HG03139 (cell line): ENCODE measurements at regions not wholly inside any gene's neighbourhood (a gene's known extent, or its start where the extent isn't known, plus 50 kb on each side); places are given as distances from the start of the nearest gene placed in this dataset.

Experiments
- ATAC-seq: cut with Tn5 transposase; IDR thresholded peaks from one replicate; pipeline ENCODE4 v1.9.1; 2021; ENCODE audit not compliant: unreplicated experiment

DNA sequence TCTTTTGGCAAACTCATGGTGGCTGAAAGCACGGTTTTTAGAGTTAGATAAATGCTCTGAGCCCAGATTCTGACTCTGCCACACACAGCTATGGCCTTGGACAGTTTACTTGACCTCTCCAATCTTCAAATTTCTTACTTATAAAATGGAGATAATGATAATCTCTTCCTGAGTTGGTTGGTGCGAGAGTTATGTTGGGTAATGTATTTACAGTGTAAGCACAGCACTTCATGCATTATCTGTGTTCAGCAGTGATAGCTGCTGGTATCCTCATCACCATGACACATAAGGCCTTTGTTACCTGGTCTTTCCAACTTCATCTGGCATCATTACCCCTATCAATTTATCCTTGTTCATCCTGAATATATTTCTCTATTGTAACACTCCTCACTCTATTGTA is 178.8 kb upstream of the ELL2 start:
- ATAC-seq, result no peak

DNA sequence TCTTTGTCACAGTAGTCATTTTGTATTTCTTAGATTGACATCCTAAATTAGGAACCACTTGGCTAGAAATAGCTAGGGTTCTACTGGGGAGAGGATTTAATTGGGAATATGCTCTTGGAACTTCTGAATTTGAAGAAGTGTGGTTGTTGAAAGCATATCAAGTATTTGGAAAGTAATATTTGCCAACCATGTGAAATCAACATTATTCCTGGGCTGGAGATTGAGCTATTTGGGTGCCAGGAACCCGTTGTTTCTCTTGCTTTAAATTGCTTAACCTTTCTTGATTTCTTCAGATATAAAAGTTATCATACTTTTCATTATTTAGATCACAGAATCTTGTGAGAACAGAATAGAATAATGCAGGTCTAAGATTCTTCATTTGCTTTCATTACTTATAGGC is 178.4 kb upstream of the ELL2 start:
- no peak for ATAC-seq

DNA sequence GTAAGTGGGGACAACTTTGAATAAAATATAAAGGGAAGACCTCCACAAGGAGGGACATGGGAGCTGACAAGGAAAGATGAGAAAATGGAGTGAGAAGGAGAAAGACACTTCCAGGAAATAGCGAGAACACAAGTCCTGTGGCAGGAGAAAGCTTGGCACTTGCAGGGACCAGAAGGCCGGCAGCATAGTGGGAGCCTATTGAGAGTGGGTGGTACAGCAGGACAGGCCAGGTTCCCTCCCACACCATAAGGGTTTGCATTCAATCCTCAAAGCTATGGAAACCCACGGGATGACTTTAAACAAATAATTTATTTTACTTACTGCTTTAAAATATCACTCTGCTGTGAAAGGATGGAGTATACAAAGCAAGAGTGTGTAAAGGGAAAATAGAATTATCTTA is 173.2 kb upstream of the ELL2 start:
- no peak for ATAC-seq

DNA sequence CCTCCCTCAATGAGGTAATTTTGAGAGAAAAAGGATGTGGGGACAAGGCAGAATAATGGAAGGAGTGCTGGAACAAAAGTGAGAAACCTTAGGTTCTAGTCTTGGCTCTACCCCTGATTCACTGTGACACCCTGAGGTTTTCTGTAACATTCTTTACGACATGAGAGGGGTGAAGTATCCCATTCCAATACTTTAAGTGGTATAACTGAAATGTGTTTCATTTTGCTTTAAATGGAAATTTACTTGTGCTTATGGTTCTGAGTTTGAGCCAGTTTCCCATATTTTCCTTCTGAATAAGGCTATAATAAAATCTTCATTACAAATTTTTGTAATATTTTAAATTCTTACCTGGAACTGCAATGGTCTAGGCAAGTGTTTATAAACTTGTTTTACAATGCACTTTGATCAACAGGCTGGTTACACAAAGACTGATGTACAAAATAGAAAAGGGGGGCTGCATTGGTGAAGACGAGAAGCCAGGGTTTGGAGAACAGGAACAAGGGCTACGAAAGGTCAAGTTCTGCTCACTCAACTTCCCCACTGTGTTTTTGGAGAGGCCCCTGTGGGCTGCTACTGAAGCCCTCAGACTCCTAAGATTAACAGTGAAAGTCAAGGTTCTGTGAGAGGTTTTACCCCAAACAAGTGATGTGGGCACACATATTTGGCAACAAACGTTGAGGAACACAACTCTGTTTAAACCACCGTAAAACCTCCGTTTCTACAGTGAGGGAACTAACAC is 171.9 kb upstream of the ELL2 start:
- ATAC-seq, result no peak

DNA sequence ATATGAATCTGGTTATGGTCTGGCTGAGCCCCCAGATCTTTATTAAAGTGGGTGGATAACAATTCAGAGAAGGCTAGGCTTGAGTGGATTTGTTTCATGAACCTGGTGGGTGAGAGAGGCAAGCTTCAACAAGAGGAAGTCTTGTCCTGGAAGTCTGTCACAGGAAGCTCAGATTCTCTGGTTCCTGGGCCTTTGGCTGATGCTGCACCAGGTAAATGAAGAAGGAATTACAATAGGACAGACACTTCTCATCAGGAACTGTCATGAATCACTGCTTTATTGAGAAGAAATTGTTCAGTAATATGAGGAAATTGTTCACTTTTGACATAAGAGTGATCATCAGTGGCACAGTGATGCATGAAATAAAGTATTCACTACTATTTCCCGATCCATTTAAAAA is 167.6 kb upstream of the ELL2 start:
- no peak for ATAC-seq

DNA sequence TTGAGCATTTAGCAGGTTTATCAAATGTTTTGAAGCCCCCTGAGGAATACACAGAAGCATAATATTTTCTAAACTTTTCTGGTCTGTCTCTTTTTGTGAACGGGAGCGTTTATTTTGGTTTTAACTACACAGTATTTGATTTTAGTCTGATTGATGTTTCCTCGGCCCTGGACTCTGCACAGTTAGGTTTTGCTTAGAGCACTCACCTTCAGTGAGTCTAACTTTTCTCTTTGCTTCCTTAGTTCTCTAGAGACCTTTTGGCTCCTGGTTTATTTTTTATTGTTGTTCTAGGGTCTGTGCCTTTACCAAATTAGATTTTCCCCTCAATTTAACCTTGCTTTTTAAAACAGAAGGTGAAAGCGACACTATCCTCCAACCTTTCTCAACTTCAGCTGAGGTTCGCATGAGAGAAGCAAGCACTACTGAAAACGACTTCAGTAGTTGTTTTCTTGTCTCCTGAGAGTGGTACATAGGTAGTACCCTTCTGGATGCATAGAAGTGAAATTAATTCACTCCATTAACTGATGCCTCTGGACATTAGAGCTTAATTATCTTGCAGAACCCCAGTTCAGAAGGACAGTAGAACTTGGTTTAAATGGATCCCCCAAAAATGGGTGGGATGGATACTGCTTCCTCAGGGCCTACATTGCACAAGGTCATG is 166.7 kb upstream of the ELL2 start:
- ATAC-seq, result no peak

DNA sequence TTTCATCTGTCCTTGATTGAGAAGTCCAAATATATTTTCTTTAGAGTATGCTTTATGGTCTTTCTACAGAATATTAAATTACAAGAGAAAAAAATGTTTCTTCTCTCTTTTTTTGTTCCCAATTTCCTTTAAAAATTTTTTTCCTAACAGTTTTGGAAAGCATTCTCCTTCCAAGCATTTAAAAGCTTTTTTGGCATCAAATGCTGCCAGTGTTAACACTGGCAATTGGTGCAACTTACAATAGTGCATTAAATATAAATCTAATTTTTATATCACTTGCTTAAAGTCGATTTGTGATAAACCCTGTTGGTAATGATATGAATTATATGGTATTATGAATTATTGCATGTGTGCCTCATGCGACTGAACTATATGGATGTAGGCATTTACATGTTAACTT is 165.9 kb upstream of the ELL2 start:
- ATAC-seq, result no peak

DNA sequence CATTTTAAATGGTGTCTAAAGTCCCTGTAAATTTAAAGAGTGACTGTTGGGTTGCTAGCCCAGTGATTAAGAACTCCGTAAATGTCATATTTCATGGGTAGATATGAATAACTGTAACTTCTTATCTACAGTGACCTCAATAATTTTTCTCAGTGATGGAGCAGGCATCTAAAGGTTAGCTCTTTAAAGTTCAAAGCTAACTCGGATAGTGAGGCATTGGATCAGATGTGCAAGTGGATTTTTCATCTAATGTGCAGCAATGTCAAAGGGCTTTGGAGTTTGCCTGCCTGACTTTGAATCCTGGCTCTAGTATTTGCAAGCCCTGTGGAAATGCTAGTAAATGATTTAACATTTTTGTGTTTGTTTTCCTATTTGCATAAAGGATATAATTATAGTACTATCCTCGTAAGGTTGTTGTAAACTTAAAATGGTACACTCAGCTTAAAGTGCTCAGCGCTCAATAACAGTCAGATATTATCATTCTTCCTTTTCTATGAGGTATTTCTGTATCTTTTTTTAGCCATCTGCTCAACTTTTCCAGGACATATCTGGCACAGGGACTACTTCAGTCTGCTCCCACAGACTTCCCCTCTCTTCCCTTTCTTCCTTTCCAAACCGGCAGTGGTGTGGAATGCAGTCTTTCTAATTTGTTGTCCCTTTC is 163.7 kb upstream of the ELL2 start:
- no peak for ATAC-seq

DNA sequence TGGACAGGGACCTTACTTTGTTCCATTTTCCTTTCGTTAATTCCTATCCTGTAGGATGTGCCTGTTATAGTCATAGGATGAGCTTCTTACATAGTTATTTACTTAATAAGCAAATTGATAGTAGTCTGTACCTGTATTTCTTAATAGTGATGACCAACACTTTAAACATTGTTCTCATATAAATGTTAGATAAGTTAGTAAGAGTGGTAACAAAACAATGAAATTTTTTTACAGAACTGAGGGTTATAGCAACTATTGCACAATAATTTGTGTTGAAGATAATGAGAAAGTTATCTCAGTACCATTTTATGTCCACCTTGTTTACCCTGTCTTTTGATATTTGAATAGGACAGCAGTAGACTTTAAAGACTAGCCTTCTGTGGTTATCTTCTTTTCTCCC is 162.9 kb upstream of the ELL2 start:
- ATAC-seq, result no peak

DNA sequence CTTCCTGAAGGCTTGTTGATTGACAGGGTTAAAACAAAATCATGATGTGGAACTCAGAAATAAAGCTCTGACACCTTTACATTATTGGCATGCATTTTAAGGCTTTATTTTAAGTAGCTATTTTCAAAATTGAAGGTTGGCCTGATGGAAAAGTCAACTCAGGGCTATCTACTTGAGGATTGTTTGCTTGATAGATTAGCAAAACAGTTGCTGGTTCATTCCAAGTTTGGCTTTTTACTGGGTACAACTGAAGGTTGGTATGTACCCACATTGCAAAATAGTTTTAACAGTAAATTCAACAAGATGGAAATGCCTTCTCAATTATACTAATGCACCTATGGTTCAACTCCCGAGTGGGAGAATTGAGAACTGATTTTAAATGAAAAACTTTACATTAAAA is 161.8 kb upstream of the ELL2 start:
- no peak for ATAC-seq

DNA sequence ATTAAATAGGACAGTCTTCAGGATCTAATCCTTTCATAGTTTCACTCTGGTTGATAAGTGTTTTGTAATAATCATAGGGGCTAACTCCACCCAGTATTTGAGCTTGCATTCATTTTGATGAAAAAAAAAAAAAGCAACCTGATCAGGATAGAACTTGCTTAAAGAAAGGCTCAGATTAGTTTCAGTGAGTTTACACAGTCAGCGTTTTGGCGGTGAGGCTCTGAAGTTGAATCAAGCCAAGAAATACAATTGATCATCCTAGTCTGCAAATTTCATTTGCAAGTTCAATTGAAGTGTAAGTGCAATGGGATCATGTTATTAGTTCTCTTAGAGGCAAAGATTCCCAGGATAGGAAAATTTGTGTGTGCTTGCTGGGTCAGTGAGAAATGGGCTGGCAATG is 159.7 kb upstream of the ELL2 start:
- no peak for ATAC-seq

DNA sequence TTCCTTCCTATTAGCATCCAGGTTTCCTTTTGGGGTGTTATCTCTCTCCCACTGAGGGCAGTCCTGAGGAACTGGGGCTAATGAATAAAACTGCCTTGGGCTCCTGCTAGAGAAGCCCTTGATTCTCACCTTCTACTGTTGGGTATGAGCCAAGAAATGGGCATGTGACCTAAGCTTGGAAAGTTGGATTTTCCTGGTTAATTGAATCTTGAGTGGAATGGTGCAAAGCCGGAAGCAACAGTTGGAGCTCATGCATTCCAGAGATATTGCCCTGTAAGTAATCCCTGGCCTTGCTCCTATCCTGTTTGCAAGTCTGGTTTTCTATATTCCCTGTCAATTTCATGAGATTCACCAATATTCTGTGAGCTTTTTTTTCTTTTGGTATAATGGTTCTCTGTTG is 158.5 kb upstream of the ELL2 start:
- no peak for ATAC-seq

DNA sequence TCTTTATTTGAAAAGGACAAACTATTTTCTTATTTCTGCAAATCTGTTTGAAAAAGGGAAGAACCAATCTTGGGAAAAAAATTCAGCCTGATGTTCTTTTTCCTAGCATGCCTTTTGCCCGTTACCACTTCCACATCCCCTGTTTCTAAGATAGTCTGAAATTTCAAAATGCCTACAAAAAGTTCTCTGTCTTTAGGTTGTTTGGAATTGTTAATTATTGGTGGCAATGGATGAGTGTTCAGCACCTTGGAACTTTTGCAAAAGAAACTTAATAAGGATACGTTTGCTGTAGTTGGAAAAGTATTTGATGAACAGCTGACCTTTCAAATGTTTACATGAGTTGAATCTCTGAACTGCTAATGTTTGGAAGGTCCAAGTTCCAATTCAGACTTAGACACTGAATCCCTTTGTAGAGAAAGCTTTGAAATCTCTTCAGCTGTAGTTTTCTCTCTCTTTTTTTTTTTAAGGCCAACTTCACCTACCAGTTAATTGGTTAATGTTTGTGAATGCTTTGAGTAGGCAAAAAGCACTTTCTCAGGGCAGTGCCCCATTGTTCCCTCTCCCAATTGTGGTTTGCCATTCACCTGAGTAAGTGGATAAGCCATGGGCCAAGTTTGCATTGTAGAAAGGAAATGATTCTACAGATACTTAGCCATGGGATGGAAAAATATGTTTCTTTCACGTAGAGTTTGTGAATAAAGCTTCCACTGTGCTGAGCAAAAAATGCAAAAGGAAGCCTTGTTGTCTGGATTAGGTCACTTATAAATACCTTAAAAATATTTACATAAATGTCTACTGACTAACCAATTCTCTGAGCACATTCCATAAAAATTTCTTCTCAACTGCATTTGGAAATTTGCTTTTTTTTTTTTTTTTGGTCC is 156.4 kb upstream of the ELL2 start:
- no peak for ATAC-seq

DNA sequence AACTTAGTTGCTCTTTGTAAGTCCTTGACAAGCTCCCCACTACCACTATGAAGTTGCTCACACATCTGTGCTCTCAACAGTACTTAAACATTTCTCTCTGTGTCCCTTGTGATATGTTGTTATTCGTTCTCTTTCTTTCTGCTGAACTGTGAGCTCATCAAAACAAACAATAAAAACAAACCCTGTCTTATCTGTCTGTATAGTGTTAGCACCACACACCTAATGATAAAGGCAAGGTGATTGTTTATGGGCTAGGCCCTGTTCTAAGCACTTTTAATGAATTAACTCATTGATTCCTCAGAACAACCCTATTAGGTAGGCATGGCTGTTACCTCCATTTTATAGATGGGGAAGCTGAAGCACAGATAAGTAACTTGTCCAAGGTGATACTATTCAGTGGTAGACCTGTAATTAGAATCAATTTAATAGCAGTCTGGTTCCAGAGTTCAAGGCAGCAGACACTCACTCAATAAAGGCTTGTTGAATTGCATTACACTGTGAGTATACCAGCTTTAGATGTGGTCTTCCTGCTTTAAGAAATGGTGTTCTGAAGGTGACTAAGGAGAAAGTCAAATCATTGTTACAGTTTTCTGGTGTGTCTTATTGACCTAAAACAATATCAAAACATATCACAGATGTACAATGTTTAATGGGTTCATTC is 153.6 kb upstream of the ELL2 start:
- no peak for ATAC-seq

DNA sequence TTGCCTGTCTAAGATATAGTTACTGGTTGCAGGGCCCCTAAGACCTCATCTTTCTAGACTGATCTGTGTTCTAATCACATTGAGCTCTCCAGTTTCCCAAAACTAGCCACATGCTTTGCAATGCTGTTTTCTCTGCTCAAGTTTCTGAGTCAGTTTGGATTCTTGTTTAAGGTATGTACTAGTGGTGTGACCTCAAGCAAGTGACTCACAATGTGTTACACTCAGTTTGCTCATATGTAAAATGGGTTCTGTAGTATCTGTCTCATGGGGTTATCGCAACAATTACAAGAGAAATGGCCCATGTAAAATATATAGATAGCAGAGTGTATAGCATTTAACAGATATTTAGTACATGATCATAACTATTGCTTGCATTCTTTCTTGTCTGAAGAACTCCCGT is 153.1 kb upstream of the ELL2 start:
- no peak for ATAC-seq

DNA sequence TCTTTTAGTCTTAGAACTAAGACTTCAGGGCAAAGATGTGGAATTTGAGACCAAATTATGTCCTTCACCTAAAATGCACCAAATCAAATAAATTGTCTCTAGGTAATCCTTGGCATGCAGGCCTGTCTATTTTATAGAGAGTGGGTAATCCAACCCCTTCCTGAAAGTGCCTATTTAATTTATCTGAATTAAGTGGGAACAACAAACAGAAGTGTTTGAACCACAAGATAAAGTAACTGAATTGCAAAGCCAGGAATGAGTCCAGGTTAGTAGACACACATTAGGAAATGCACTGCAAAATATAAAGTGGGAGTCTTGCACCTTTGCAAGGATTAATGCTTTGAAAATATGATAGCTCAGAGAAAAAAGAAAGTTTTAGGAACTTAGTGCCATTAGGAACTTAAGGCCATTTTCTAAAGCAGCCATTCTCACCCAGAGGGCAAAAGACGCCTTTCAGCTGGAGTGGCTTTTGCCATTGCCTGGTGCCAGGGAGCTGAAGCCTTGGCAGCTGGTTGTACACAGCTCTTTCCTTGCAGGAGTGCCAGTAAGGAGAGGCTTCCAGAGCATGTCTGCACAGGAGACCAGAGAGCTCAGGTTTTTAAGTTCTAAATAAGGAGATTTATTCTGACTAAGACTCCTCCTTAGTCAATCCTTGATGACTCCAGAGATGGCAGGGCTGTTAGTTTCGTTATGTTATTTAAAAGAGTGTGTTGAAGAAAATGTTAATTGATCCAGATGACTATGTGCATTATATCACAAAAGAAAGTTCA is 151.7 kb upstream of the ELL2 start:
- no peak for ATAC-seq

DNA sequence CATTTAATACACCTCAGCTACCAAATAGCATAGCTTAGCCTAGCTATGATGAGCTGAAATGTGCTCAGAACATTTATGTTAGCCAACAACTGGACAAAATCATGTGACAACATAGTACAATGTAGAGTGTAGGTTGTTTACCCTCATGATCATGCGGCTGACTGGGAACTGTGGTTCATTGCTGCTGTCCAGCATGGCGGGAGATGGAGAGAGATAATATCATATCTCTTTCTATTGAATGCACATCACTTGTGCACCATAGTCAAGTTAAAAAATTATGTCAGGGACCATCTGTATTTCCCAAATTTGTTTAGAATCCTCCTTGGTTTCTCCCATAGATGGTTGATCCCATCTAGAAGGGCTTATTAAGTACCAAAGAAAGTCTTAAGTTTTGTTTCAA is 151.1 kb upstream of the ELL2 start:
- ATAC-seq, result no peak

DNA sequence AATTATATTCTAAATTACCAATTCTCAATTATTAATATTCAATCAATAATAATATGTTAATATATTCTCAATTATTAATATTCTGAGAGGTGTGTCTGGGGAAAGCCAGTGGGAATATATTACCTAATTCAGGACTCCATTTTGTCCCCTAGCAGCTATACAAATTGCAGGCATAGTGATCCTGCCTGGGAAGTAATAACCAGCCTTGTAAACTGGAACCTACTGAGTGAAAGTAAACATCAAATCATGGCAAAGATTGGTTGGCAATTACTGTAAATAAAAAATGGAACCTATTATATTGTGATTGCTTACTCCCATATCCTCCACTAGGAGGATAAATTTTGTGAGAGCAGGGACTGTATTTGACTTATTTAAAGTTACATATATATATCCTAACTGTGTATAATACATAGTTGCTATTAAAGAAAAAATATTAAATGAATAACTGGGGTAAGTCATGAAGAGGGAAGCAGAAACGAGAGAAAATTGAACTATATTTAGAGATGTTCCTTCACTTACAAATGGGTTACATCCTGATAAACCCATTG is 150.5 kb upstream of the ELL2 start:
- no peak for ATAC-seq

DNA sequence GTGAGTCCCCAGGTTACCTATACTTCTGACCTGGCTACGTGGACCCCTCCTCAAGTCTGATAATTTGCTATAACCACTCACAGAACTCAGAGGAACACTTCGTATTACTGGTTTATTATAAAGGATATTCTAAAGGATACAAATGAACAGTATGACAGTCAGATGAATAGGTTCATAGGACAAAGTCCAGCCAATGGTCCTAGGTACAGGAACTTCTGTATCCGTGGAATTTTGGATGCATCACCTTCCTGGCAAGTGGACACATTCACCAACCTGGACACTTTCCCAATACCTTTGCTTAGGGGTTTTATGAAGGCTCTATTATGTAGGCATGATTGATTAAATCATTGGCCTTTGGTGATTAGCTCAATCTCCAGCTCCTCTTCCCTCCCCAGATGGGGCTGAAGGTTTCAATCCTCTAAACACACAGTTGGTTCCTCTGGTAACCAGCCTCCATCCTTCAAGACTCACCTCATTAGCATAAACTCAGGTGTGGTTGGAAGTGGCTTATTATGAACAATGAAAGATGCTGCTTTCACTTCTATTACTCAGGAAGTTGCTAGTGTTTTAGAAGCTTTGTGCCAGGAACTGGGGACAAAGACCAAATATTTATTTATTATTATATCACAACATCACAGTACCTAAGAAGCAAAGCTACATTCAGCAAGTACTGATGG is 149.6 kb upstream of the ELL2 start:
- no peak for ATAC-seq
